ENCODE measurements at regions not wholly inside any gene's neighbourhood (a gene's known extent, or its start where the extent isn't known, plus 50 kb on each side); places are given as distances from the start of the nearest gene placed in this dataset.

DNA sequence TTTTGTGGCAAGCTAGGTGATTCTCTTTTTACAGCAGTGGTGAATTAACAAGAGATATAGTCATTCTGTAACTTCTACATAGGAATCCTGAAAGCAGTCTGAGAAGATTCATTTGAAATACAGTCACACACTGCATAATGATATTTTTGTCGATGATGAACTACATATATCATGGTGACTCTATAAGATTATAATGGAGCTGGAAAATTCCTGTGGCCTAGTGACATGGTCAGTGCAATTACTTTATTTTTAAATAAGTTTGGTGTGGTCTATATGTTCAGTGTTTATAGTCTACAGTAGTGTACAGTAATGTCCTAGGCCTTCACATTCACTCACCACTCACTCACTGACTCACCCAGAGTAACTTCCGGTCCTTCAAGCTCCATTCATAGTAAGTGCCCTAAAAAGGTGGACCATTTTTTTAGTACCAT, 511.4 kb upstream of the MCTP2 start:
- Histone ChIP-seq H3K4me3 (no peak overlapping the region), H3K27me3 (replicated peaks) (no peaks in the 10 kb centered on the region), H3K4me1 (replicated peaks) (peaks cover 13% of the 10 kb centered on the region), H3K9me3 (replicated peaks) (no peaks in the 10 kb centered on the region), H3K36me3 (no peaks in the 10 kb centered on the region), H3K27ac (peak overlapping the region; percentile 41; the same call in 1 of the 2 replicates)
- DNase-seq (ENCODE audit: low read depth in 1 of 2, low spot score in 2 of 2): peak in 1 of 2 experiments; percentile 23

DNA sequence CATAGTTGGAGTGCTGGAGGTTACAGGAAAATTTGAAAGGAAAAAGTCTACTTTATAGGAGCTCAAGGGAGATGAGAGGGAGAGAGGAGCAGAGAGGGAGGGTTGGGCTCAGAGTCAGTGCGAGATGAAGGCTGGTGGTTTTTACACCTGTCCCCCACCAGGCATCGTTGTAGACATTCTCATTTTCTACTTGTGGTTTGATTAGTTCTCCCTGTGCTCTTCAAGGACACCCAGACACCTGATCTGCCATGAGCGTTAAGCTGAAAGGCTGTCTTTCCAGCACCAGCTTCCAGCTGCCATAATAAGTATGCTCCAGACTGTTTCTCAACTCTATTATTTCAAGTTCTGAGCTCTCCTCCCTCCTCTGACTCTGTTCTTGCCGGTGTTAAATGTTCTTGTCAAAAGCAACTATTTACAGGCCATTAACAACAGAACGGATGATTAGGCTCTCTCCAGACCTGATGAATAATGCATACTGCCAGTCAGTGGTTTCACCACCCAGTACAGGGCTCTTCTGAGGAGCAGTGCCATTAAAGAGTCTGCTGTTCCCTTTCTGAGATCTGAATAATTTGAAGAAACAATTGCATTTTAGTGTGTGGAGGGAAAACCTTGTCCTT, 514.6 kb upstream of the MCTP2 start:
- H3K9me3 ChIP-seq (replicated peaks): no peaks in the 10 kb centered on the region
- H3K27ac ChIP-seq: no peak overlapping the region
- no peaks in the 10 kb centered on the region for H3K27me3 ChIP-seq (replicated peaks)
- peaks cover 13% of the 10 kb centered on the region for H3K4me1 ChIP-seq (replicated peaks)
- no peak overlapping the region for H3K4me3 ChIP-seq
- no peaks in the 10 kb centered on the region for H3K36me3 ChIP-seq
- DNase-seq (ENCODE audit: low read depth in 1 of 2, low spot score in 2 of 2): no peak

DNA sequence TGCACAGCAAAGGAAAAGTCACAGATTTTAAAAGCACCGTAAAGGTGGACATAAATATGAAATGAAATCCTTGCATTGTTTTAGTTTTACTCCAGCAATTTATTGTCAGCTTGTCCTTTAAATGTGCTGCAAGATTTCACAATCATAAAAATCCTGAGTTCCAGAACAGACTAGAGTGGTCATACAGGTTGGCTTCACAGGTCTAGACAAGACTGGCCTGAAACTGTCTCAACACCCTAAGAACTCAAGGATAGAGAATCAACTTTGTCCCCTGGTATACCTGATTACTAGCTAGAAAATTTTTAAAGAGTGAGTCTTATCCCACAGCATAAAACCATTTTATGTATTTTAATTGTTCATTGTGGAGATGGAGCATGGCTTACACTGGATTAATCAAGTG, 521.7 kb upstream of the MCTP2 start:
- no peaks in the 10 kb centered on the region for H3K27me3 ChIP-seq (replicated peaks)

DNA sequence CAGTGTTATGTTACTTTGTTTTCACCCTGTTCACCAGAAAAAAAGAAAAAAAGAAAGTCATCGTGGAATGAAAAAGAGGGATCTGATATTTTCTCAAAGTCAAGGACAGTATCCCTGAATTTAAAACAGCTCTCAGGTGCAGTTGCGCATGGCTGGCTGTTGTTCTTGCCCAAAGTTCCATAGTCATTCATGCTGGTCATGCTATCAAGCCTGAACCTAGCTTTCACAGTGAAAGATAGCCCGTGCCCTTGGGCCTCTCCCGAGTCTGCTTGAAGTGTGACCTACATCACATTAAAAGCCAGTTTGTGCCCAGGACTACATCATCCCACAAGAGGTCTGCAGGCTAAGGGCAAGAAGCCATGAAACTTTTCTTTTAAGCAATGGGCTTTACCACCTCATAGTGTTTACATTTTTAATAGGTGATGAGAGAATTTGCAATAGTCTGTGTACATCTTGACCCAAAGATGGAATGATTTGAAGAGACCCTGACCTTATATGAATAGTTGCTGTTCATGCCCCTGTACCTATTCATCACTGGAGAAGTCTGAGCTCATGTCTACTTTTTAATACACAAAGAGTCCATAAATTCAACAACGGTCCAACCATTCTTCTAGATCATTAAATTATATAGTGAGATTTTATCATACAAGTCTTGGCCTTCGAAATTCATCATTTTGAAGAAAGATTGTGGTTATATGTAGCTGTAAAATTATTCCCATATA, 522.5 kb upstream of the MCTP2 start:
- Histone ChIP-seq H3K4me3 (no peak overlapping the region), H3K27ac (no peak overlapping the region), H3K4me1 (replicated peaks) (no peaks in the 10 kb centered on the region), H3K27me3 (replicated peaks) (no peaks in the 10 kb centered on the region), H3K36me3 (no peaks in the 10 kb centered on the region), H3K9me3 (replicated peaks) (no peaks in the 10 kb centered on the region)
- no peak for DNase-seq (ENCODE audit: low read depth in 1 of 2, low spot score in 2 of 2)

More for the DNA sequence above, 521.7 kb upstream of the MCTP2 start:
- H3K36me3 ChIP-seq: no peaks in the 10 kb centered on the region
- no peaks in the 10 kb centered on the region for H3K9me3 ChIP-seq (replicated peaks)
- no peaks in the 10 kb centered on the region for H3K4me1 ChIP-seq (replicated peaks)
- no peak overlapping the region for H3K27ac ChIP-seq
- no peak overlapping the region for H3K4me3 ChIP-seq
- DNase-seq (ENCODE audit: low read depth in 1 of 2, low spot score in 2 of 2): no peak

DNA sequence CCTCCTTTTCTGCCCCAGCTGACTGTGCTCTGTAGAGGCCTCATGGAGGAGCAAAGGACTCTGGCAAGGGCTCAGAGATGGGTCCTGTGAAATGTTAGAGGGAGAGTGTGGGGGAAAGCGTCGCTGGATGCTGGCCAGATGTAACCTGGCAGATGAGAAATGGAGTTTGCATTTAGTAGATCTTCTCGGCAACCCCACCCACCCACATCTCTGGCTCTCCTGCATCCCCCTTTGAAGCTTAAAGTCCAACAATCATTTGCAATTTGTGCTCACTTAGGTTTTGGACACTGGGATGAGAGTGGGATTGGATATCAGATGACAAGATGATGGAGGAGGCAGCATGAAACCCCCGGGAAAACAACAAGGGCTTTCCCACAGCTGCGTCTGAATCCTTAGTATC, 523.6 kb upstream of the MCTP2 start:
- no peaks in the 10 kb centered on the region for H3K9me3 ChIP-seq (replicated peaks)
- no peaks in the 10 kb centered on the region for H3K4me1 ChIP-seq (replicated peaks)
- no peak for DNase-seq (ENCODE audit: low read depth in 1 of 2, low spot score in 2 of 2)
- H3K4me3 ChIP-seq: no peak overlapping the region
- H3K27me3 ChIP-seq (replicated peaks): no peaks in the 10 kb centered on the region
- H3K36me3 ChIP-seq: no peaks in the 10 kb centered on the region
- no peak overlapping the region for H3K27ac ChIP-seq

DNA sequence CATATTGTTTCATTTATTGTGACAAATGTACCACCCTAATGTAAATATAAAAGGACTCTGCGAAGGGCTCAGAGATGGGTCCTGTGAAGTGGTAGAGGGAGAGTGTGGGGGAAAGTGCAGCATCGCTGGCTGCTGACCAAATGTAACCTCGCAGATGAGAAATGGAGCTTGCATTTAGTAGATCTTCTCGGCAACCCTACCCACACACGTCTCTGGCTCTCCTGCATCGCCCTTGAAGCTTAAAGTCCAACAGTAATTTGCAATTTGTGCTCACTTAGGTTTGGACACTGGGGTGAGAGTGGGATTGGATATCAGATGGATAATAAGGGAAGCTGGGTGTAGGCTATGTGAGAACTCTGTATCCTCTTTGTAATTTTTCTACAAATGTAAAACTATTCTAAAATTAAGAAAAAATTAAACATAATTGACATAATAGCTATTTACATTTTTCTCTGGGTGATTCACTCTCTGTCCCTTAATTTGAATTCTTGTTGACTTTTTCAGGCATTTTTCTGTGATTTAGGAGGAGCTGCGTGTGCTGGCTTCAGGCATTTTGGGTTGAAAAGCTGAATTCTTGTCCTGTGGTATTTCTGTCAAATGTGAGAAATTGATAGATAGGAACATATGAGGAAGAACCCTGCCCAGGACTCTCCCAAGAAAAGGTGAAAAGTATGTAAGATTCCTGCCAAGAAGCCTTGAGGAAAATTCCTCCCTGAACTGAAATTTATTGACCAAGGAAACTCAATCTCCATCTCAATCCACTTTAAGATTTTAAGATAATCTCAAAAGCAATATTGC, 524.7 kb upstream of the MCTP2 start:
- no peaks in the 10 kb centered on the region for H3K4me1 ChIP-seq (replicated peaks)
- DNase-seq (ENCODE audit: low read depth in 1 of 2, low spot score in 2 of 2): no peak

DNA sequence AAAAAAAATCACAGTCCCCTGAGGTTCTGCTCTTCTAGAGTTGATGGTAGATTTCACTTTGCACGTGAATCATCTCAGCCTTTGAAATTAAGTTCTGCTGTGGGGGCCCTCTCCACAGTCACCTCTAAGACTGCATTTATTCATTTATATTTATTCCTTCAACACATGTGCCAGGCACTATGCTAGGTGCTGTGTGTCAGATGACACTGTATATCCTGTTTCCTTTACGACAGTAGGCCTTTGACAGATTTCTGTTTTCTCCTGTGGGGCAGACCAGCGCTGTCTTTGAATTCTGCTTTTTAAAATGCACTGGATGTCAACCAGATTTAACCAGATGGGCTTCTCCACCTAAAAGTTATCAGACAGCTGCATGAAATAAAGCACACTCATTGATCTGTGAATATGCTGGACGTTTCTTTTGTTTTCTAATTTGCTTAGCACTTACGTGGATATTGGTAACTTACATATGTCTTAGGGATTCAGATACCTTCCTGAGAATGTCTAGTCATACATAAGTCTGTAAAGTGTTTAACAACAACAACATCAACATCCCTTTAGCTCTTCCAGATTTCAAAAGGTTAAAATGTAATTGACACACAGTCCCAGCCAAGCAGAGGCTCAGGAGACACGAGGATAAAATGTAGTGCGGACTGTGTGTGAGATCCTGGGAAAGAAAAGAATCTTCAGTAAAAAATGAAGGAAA, 525.5 kb upstream of the MCTP2 start:
- Histone ChIP-seq H3K27ac (no peak overlapping the region), H3K9me3 (replicated peaks) (no peaks in the 10 kb centered on the region), H3K4me1 (replicated peaks) (no peaks in the 10 kb centered on the region), H3K4me3 (no peak overlapping the region), H3K27me3 (replicated peaks) (no peaks in the 10 kb centered on the region), H3K36me3 (no peaks in the 10 kb centered on the region)
- no peak for DNase-seq (ENCODE audit: low read depth in 1 of 2, low spot score in 2 of 2)

More for the DNA sequence above, 524.7 kb upstream of the MCTP2 start:
- H3K27ac ChIP-seq: no peak overlapping the region
- no peak overlapping the region for H3K4me3 ChIP-seq
- H3K9me3 ChIP-seq (replicated peaks): no peaks in the 10 kb centered on the region
- H3K27me3 ChIP-seq (replicated peaks): no peaks in the 10 kb centered on the region
- no peaks in the 10 kb centered on the region for H3K36me3 ChIP-seq

DNA sequence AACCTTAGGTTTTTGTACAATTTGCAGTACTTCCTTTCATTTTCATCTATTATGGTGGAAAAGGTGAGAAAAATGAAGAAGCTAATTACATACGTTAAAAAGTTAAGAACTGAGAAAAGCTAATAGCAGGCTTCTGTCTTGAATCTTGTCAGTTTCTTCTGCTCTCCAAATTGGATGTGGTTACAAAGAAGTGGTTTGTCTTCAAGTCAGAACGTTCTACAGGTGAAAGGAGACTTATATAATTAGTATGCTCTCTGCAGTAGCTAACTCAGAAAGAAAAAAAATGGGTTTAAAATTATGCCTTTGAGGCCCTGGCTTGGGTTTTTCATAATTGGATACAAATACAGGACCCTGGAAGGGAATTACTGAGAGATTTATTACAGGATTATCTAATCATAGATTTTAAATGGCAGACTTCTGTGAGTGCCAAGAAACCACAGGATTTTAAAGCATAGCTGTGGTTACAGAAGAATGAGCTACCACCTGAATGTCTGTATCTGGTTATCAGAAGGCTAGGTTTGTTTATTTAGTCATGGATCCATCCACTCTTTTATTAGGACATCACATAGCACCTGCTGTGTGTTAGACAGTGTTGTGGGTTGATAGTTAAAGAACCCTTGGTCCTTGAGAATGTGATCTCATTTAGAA, 528.1 kb upstream of the MCTP2 start:
- Histone ChIP-seq H3K9me3 (replicated peaks) (no peaks in the 10 kb centered on the region), H3K27ac (no peak overlapping the region), H3K27me3 (replicated peaks) (no peaks in the 10 kb centered on the region), H3K4me1 (replicated peaks) (no peaks in the 10 kb centered on the region), H3K4me3 (no peak overlapping the region), H3K36me3 (no peaks in the 10 kb centered on the region)
- no peak for DNase-seq (ENCODE audit: low read depth in 1 of 2, low spot score in 2 of 2)

DNA sequence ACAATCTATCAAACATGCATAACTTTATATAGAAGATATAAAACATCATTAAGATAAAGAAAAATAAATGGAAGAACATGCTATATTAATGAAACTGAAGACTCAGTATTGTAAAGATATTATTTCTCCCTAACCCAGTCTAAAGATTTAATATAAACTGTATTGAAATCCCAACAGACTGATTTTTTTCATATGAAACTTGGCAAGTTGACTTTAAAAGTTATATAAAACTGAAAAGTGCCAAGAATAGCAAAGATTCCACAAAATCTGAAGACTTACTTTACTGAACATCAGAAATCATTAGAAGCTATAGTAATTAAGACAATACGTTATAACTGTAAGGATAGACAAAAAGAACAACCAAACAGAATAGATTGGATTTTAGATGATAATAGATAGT, 531.3 kb upstream of the MCTP2 start:
- no peaks in the 10 kb centered on the region for H3K36me3 ChIP-seq
- H3K4me1 ChIP-seq (replicated peaks): no peaks in the 10 kb centered on the region
- no peaks in the 10 kb centered on the region for H3K27me3 ChIP-seq (replicated peaks)
- no peaks in the 10 kb centered on the region for H3K9me3 ChIP-seq (replicated peaks)
- no peak overlapping the region for H3K4me3 ChIP-seq
- DNase-seq (ENCODE audit: low read depth in 1 of 2, low spot score in 2 of 2): no peak
- H3K27ac ChIP-seq: no peak overlapping the region

DNA sequence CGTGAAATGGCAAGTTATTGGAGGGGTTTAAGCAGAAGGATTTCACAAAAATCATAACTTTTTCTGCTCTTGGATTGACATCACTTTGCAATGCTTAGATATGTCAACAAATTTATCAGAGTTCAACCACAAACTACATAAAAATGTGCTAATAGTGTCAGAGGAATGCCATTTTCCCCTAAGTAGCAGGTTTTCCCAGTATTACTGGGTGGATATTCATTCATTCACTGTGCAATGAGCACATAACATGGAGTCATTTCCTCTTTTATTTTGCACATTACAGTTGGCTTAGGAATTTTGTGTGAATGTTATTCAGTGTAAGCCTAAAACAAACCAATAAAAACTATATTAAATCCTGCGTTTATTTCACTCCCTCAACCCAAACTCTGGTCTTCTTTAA, 537.3 kb upstream of the MCTP2 start:
- H3K4me3 ChIP-seq: no peak overlapping the region
- no peaks in the 10 kb centered on the region for H3K36me3 ChIP-seq

DNA sequence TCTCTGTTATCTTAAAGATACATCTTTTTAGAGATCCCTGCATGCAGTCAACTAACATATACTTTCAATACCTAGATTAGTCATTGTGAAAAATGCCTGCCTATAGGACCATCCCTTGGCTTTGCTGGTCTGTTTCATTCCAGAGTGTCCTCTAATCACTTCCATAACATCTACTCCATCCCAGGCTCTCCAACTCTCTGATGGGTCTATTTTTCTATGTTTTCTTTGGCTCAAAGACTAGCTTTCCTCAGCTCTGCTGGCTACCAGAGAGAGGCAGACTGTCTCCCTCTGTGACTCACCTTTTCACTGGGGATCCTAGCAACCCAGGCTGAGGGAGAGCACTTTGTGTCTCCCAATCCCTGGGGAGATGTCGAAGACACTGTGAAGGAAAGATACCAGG, 547.7 kb upstream of the MCTP2 start:
- Histone ChIP-seq H3K4me3 (no peak overlapping the region), H3K36me3 (no peaks in the 10 kb centered on the region), H3K4me1 (replicated peaks) (no peaks in the 10 kb centered on the region), H3K27ac (no peak overlapping the region), H3K27me3 (replicated peaks) (no peaks in the 10 kb centered on the region), H3K9me3 (replicated peaks) (0 out of 2 replicates have a peak, but pooled peaks cover 3% of the 10 kb centered on the region)
- DNase-seq (ENCODE audit: low read depth in 1 of 2, low spot score in 2 of 2): no peak

More for the DNA sequence above, 537.3 kb upstream of the MCTP2 start:
- no peak for DNase-seq (ENCODE audit: low read depth in 1 of 2, low spot score in 2 of 2)
- H3K27me3 ChIP-seq (replicated peaks): no peaks in the 10 kb centered on the region
- H3K27ac ChIP-seq: no peak overlapping the region
- no peaks in the 10 kb centered on the region for H3K4me1 ChIP-seq (replicated peaks)
- H3K9me3 ChIP-seq (replicated peaks): no peaks in the 10 kb centered on the region; the same call in 1 of the 2 replicates

DNA sequence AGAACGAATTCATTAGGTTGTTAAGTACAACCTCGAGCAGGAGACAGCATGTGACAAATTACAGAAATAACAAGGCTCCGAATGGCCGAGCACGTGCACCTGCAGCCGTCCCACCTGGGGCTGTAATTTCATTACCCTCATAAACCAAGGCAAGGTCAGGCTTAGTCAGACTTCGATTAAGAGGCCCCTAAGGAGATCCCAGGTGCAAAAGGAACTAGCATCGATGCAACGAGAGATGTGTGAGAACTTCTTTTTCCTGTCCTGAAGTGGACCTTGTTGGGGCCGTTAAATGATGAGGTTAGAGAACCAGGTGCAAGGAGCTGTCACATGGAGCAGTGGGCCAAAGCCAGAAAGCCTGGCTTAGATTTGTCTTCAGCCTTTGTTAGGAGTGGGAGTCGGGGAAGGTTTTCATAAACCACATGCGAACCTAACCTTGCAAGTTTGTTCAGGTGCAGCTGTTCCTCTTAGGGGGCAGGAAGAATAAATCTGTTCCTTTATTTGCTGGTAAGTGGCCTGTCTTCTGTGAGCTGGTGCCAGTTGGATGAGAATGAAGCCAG, 559.9 kb upstream of the MCTP2 start:
- Histone ChIP-seq H3K4me3 (no peak overlapping the region), H3K27ac (no peak overlapping the region), H3K9me3 (replicated peaks) (no peaks in the 10 kb centered on the region; the same call in 1 of the 2 replicates), H3K4me1 (replicated peaks) (no peaks in the 10 kb centered on the region), H3K27me3 (replicated peaks) (no peaks in the 10 kb centered on the region), H3K36me3 (no peaks in the 10 kb centered on the region)
- no peak for DNase-seq (ENCODE audit: low read depth in 1 of 2, low spot score in 2 of 2)

DNA sequence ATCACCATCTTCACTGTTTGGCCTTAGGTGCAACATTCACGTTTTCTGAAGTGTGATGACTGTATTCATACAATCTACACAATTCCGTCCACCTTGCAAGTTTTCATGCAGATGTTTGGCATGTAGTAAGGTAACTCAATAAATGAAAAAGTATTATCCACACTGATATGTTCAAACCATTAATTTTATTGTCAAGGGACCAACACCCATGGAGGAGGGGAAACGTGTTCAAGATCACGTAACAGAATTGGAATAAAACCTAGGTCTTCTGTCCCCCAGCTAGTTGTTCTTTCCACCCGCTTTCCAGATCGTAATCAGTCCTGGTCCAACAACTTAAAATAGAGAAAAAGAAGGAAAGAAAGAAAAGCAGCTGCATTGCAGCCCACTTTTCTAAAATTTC, 560.4 kb upstream of the MCTP2 start:
- no peaks in the 10 kb centered on the region for H3K4me1 ChIP-seq (replicated peaks)
- H3K27ac ChIP-seq: no peak overlapping the region
- H3K27me3 ChIP-seq (replicated peaks): no peaks in the 10 kb centered on the region
- H3K4me3 ChIP-seq: no peak overlapping the region
- no peaks in the 10 kb centered on the region for H3K36me3 ChIP-seq
- no peak for DNase-seq (ENCODE audit: low read depth in 1 of 2, low spot score in 2 of 2)
- no peaks in the 10 kb centered on the region; the same call in 1 of the 2 replicates for H3K9me3 ChIP-seq (replicated peaks)

Data from SJSA1 (cell line).